ENCODE measurements at regions not wholly inside any gene's neighbourhood (a gene's known extent, or its start where the extent isn't known, plus 50 kb on each side); places are given as distances from the start of the nearest gene placed in this dataset.

DNA sequence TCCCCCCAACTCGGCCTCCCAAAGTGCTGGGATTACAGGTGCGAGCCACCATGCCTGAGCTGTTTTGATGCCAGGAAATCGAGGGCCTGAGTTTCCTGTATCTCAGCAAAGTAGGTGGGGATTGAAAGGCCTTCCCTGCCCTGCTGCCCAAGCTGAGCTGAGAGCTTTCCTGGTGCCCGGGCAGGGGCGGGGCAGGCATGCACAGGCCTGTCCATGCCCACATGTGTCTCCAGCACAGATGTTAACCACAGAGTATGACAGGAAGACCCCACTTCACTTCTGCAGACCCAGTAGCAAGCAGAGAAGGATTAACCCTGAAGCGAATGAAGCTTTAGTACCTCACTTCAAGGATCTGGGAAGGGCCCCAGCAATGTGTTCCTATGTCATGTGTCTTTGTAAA, 66.0 kb downstream of the GPR6 start:
- no peaks in the 10 kb centered on the region for H3K9me1 ChIP-seq (replicated peaks; ENCODE audit: control insufficient read depth, extremely low read depth, insufficient read depth, low read length)
- H3K9ac ChIP-seq (replicated peaks; ENCODE audit: extremely low read depth, insufficient read depth, low read length): no peak overlapping the region
- POLR2A ChIA-PET: no interaction called here
- TF ChIP-seq GATA2 (IDR thresholded peaks at IDR 0.05; ENCODE audit: insufficient read depth, insufficient read length, low read depth, low read length): no peak
- no peak for TF ChIP-seq MYC (IDR thresholded peaks at IDR 0.05; ENCODE audit: low read depth, low read length)
- TF ChIP-seq, protein P1, sequence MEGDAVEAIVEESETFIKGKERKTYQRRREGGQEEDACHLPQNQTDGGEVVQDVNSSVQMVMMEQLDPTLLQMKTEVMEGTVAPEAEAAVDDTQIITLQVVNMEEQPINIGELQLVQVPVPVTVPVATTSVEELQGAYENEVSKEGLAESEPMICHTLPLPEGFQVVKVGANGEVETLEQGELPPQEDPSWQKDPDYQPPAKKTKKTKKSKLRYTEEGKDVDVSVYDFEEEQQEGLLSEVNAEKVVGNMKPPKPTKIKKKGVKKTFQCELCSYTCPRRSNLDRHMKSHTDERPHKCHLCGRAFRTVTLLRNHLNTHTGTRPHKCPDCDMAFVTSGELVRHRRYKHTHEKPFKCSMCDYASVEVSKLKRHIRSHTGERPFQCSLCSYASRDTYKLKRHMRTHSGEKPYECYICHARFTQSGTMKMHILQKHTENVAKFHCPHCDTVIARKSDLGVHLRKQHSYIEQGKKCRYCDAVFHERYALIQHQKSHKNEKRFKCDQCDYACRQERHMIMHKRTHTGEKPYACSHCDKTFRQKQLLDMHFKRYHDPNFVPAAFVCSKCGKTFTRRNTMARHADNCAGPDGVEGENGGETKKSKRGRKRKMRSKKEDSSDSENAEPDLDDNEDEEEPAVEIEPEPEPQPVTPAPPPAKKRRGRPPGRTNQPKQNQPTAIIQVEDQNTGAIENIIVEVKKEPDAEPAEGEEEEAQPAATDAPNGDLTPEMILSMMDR (IDR thresholded peaks at IDR 0.05; ENCODE audit: extremely low read depth in 1 of 2, insufficient read depth in 1 of 2, low read depth in 1 of 2, low read length in 2 of 2): no peak
- no peak for TF ChIP-seq FOS (IDR thresholded peaks at IDR 0.05; ENCODE audit: borderline replicate concordance, insufficient read depth, low read length)
- TF ChIP-seq, protein P2, sequence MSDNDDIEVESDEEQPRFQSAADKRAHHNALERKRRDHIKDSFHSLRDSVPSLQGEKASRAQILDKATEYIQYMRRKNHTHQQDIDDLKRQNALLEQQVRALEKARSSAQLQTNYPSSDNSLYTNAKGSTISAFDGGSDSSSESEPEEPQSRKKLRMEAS (IDR thresholded peaks at IDR 0.05; ENCODE audit: insufficient read depth, insufficient read length): no peak
- TF ChIP-seq POLR2A (IDR thresholded peaks at IDR 0.05; ENCODE audit: low read depth, low read length): no peak
- no peak for TF ChIP-seq POLR2AphosphoS5 (IDR thresholded peaks at IDR 0.05; ENCODE audit: insufficient read depth, low read depth, low read length)
- TF ChIP-seq JUN (IDR thresholded peaks at IDR 0.05; ENCODE audit: borderline replicate concordance, insufficient read depth, insufficient read length, low read depth): no peak
- TF ChIP-seq EZH2 (IDR thresholded peaks at IDR 0.05; ENCODE audit: borderline replicate concordance, low read depth, low read length, severe bottlenecking): no peak
- no peak overlapping the region for H3K4me3 ChIP-seq (replicated peaks in 1 of 3; ENCODE audit: insufficient read depth in 1 of 3, low read depth in 1 of 3, low read length in 3 of 3)
- H2AFZ ChIP-seq (ENCODE audit: low read depth, low read length): no peak overlapping the region
- no TSS peak for BruUV-seq (replicated peaks)
- H4K20me1 ChIP-seq (replicated peaks; ENCODE audit: control insufficient read depth, extremely low read depth, insufficient read depth, low read length): no peaks in the 10 kb centered on the region
- CTCF ChIA-PET: interaction anchor here (1.0 to 9.6 kb wide), 3 partner anchors 203 to 516 kb away, joined by 3 to 449 read pairs (median 4); no protein-coding TSS in a partner anchor
- no peak overlapping the region for H3K27ac ChIP-seq (ENCODE audit: insufficient read depth, low read depth, low read length)
- intact Hi-C loops (cut with micrococcal nuclease): no loop called here
- no peak for FAIRE-seq
- DNase-seq (ENCODE audit: low read depth, low spot score): no peak
- no peaks in the 10 kb centered on the region for H3K9me3 ChIP-seq (replicated peaks; ENCODE audit: control insufficient read depth, insufficient read depth, low read length)
- peaks cover 3 to 10% of the 10 kb centered on the region in 2 experiments for H3K27me3 ChIP-seq (ENCODE audit: control insufficient read depth in 2 of 2, insufficient read depth in 2 of 2, low read length in 2 of 2)
- no peak overlapping the region for H3K4me2 ChIP-seq (ENCODE audit: insufficient read depth, low read length)
- no peaks in the 10 kb centered on the region for H3K79me2 ChIP-seq (ENCODE audit: control insufficient read depth, insufficient read depth, low read length)
- H3K36me3 ChIP-seq (ENCODE audit: control insufficient read depth in 2 of 2, extremely low read depth in 1 of 2, insufficient read depth in 2 of 2, low read length in 2 of 2): no peaks in the 10 kb centered on the region
- dilution Hi-C loops (cut with MboI; ENCODE audit: extremely low pct_ligation_motif_present, low sequenced_read_pairs): no loop called here
- H3K4me1 ChIP-seq (ENCODE audit: control insufficient read depth, extremely low read depth, insufficient read depth, low read length): no peaks in the 10 kb centered on the region

All from endothelial cell of umbilical vein (primary cell).